H1 (cell line): ENCODE measurements at regions not wholly inside any gene's neighbourhood (a gene's known extent, or its start where the extent isn't known, plus 50 kb on each side); places are given as distances from the start of the nearest gene placed in this dataset.

Source experiments
- BACH1 ChIP-seq: IDR thresholded peaks from 2 replicates; pipeline ENCODE4 v1.6.1; 2012; ENCODE audit warnings: low read length, improper control_type of control experiment
- CREB1 ChIP-seq: IDR thresholded peaks from 2 replicates; pipeline ENCODE4 v1.6.1; 2012; ENCODE audit warnings: inconsistent platforms
- HDAC6 ChIP-seq: IDR thresholded peaks from one replicate; pipeline ENCODE4 v1.7.1; 2012; ENCODE audit warnings: low read depth, mild to moderate bottlenecking, inconsistent platforms, low read length, moderate library complexity
- POLR2A ChIP-seq, 2 experiments: IDR thresholded peaks; 1 replicate in 1 of 2; 2 replicates in 1 of 2; pipeline ENCODE4 v1.6.1; 2011; ENCODE audit warnings: low read depth in 2 of 2, low read length in 2 of 2, mild to moderate bottlenecking in 2 of 2; ENCODE audit errors: control extremely low read depth in 1 of 2
- SIN3A ChIP-seq, 2 experiments: IDR thresholded peaks in 1 of 2; conservative IDR thresholded peaks in 1 of 2; 2 replicates each; pipeline ENCODE4 v1.6.1; 2011 to 2012; ENCODE audit warnings: low read length in 2 of 2, improper control_type of control experiment in 1 of 2, low read depth in 1 of 2, mild to moderate bottlenecking in 1 of 2
- TEAD4 ChIP-seq: IDR thresholded peaks from 2 replicates; pipeline ENCODE4 v1.6.1; 2012; ENCODE audit warnings: low read depth, low read length, inconsistent platforms, mixed read lengths
- TF ChIP-seq, protein P1 (sequence below), 3 experiments: IDR thresholded peaks; 1 replicate in 2 of 3; 2 replicates in 1 of 3; pipeline versions ENCODE4 v1.5.1 to v1.6.1; 2011; ENCODE audit warnings: low read length in 3 of 3, mild to moderate bottlenecking in 3 of 3, inconsistent platforms in 2 of 3, low read depth in 1 of 3, moderate library complexity in 1 of 3; ENCODE audit not compliant: insufficient read depth in 1 of 3; ENCODE audit errors: control extremely low read depth in 1 of 3

- TF ChIP-seq SIN3A (conservative IDR thresholded peaks at IDR 0.05 in 1 of 2, IDR thresholded peaks at IDR 0.05 in 1 of 2; ENCODE audit: low read depth in 1 of 2, low read length in 2 of 2) (no peak), POLR2A (IDR thresholded peaks at IDR 0.05; ENCODE audit: control extremely low read depth in 1 of 2, low read depth in 2 of 2, low read length in 2 of 2) (no peak), HDAC6 (no peak), BACH1 (no peak), TEAD4 (no peak), CREB1 (no peak)
- TF ChIP-seq, protein P1, sequence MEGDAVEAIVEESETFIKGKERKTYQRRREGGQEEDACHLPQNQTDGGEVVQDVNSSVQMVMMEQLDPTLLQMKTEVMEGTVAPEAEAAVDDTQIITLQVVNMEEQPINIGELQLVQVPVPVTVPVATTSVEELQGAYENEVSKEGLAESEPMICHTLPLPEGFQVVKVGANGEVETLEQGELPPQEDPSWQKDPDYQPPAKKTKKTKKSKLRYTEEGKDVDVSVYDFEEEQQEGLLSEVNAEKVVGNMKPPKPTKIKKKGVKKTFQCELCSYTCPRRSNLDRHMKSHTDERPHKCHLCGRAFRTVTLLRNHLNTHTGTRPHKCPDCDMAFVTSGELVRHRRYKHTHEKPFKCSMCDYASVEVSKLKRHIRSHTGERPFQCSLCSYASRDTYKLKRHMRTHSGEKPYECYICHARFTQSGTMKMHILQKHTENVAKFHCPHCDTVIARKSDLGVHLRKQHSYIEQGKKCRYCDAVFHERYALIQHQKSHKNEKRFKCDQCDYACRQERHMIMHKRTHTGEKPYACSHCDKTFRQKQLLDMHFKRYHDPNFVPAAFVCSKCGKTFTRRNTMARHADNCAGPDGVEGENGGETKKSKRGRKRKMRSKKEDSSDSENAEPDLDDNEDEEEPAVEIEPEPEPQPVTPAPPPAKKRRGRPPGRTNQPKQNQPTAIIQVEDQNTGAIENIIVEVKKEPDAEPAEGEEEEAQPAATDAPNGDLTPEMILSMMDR (IDR thresholded peaks at IDR 0.05; ENCODE audit: control extremely low read depth in 1 of 3, insufficient read depth in 1 of 3, low read depth in 1 of 3, low read length in 3 of 3), result peak; percentile 55 to 61 (median 60)
Measured at GRCh38 chr2:128734521-128735295, 416.0 kb upstream of the HS6ST1 start (continued).
